DND-41 (cell line): ENCODE measurements at regions not wholly inside any gene's neighbourhood (a gene's known extent, or its start where the extent isn't known, plus 50 kb on each side); places are given as distances from the start of the nearest gene placed in this dataset.

Experiments
- EZH2 ChIP-seq: IDR thresholded peaks from 3 replicates; pipeline ENCODE4 v1.6.1; 2012; ENCODE audit warnings: borderline replicate concordance, low read depth, mild to moderate bottlenecking, moderate library complexity, low read length, inconsistent platforms; ENCODE audit not compliant: severe bottlenecking
- TF ChIP-seq, protein P1 (sequence below): IDR thresholded peaks from 2 replicates; pipeline ENCODE4 v1.5.1; 2012; ENCODE audit warnings: borderline replicate concordance, low read length, moderate library complexity, mild to moderate bottlenecking; ENCODE audit not compliant: poor library complexity, severe bottlenecking; ENCODE audit errors: extremely low read depth

DNA sequence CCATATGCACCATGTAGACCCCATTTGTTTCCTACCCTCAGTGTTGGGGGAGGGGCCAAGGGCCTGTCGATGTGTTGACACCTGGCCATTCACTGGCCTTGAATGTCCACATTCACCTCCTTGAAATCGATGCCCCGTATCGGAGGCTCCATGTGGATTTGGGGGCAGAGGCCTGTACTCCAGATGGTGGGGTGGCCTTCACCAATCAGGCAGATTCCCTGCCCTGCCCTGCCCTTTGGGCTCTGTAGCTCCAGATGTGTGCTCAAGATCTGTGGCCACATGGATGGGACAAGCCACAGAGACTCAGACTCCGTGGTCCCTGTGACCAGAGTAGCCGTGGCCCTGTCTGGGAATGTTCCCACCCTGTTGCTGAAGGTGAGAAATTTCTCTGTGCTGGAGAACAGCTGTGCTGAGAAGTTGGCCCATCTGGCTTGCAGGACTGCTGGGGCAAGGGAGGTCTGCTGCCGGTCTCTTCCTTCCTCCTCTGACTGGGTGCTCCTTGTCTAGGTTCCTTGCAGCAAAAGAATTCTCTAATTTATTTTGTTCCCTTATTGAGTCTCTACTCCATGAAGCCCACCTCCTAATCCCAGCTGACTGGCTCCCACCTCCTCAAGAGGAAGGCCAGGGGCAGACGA is 221.3 kb downstream of the SEC14L1 start:
- TF ChIP-seq, protein P1, sequence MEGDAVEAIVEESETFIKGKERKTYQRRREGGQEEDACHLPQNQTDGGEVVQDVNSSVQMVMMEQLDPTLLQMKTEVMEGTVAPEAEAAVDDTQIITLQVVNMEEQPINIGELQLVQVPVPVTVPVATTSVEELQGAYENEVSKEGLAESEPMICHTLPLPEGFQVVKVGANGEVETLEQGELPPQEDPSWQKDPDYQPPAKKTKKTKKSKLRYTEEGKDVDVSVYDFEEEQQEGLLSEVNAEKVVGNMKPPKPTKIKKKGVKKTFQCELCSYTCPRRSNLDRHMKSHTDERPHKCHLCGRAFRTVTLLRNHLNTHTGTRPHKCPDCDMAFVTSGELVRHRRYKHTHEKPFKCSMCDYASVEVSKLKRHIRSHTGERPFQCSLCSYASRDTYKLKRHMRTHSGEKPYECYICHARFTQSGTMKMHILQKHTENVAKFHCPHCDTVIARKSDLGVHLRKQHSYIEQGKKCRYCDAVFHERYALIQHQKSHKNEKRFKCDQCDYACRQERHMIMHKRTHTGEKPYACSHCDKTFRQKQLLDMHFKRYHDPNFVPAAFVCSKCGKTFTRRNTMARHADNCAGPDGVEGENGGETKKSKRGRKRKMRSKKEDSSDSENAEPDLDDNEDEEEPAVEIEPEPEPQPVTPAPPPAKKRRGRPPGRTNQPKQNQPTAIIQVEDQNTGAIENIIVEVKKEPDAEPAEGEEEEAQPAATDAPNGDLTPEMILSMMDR, result no peak
- no peak for TF ChIP-seq EZH2
